H9 (cell line): ENCODE measurements at regions not wholly inside any gene's neighbourhood (a gene's known extent, or its start where the extent isn't known, plus 50 kb on each side); places are given as distances from the start of the nearest gene placed in this dataset.

Experiments
- DNase-seq: peaks from one replicate; pipeline ENCODE4 v3.0.0-alpha.2; 2017
- H2AFZ ChIP-seq: one replicate; pipeline ENCODE4 v1.6.1; 2013; ENCODE audit warnings: mild to moderate bottlenecking, low read length, control low read depth, moderate library complexity
- H2AK5ac ChIP-seq: 2 replicates; pipeline ENCODE4 v1.6.1; 2013; ENCODE audit warnings: low read length, control low read depth, mixed read lengths; ENCODE audit not compliant: insufficient read length
- H2BK120ac ChIP-seq: one replicate; pipeline ENCODE4 v1.6.1; 2013; ENCODE audit warnings: low read depth, mild to moderate bottlenecking, low read length, control low read depth, inconsistent platforms; ENCODE audit not compliant: poor library complexity, severe bottlenecking
- H2BK12ac ChIP-seq: 2 replicates; pipeline ENCODE4 v1.6.1; 2013; ENCODE audit warnings: low read length, control low read depth, mixed read lengths, low read depth; ENCODE audit not compliant: insufficient read length
- H2BK15ac ChIP-seq: 2 replicates; pipeline ENCODE4 v1.6.1; 2013; ENCODE audit warnings: low read depth, low read length, control low read depth
- H2BK20ac ChIP-seq: one replicate; pipeline ENCODE4 v1.6.1; 2013; ENCODE audit warnings: low read depth, mild to moderate bottlenecking, low read length, control low read depth, inconsistent platforms; ENCODE audit not compliant: poor library complexity, severe bottlenecking
- H2BK5ac ChIP-seq: 2 replicates; pipeline ENCODE4 v1.6.1; 2013; ENCODE audit warnings: low read length, control low read depth, mixed read lengths; ENCODE audit not compliant: insufficient read length
- H3K14ac ChIP-seq: 2 replicates; pipeline ENCODE4 v1.6.1; 2013; ENCODE audit warnings: low read length, control low read depth; ENCODE audit not compliant: insufficient read depth
- H3K18ac ChIP-seq: 2 replicates; pipeline ENCODE4 v1.6.1; 2013; ENCODE audit warnings: low read depth, mild to moderate bottlenecking, mixed read lengths, low read length, control low read depth; ENCODE audit not compliant: insufficient read length
- H3K23ac ChIP-seq: 2 replicates; pipeline ENCODE4 v1.6.1; 2013; ENCODE audit warnings: low read length, control low read depth, mixed read lengths, low read depth; ENCODE audit not compliant: insufficient read length
- H3K23me2 ChIP-seq: 2 replicates; pipeline ENCODE4 v1.6.1; 2013; ENCODE audit warnings: low read depth, mild to moderate bottlenecking, mixed read lengths, low read length, control low read depth; ENCODE audit not compliant: insufficient read length, poor library complexity, severe bottlenecking
- H3K27ac ChIP-seq: 2 replicates; pipeline ENCODE4 v1.5.1; 2013; ENCODE audit warnings: low read length, control low read depth, mixed read lengths, low read depth; ENCODE audit not compliant: insufficient read length
- H3K27me3 ChIP-seq: 2 replicates; pipeline ENCODE4 v1.6.1; 2013; ENCODE audit warnings: low read length, control low read depth, inconsistent platforms; ENCODE audit not compliant: insufficient read depth
- H3K4ac ChIP-seq: 2 replicates; pipeline ENCODE4 v1.6.1; 2013; ENCODE audit warnings: low read depth, mild to moderate bottlenecking, control low read depth, inconsistent platforms, low read length, moderate library complexity
- H3K4me1 ChIP-seq: 2 replicates; pipeline ENCODE4 v1.6.1; 2013; ENCODE audit warnings: low read length, control low read depth, inconsistent platforms; ENCODE audit not compliant: insufficient read depth
- H3K4me2 ChIP-seq: 2 replicates; pipeline ENCODE4 v1.6.1; 2013; ENCODE audit warnings: low read length, control low read depth, mixed read lengths; ENCODE audit not compliant: insufficient read length, insufficient read depth
- H3K56ac ChIP-seq: 2 replicates; pipeline ENCODE4 v1.6.1; 2013; ENCODE audit warnings: low read depth, mild to moderate bottlenecking, mixed read lengths, low read length, control low read depth; ENCODE audit not compliant: insufficient read length
- H3K79me1 ChIP-seq: 2 replicates; pipeline ENCODE4 v1.6.1; 2013; ENCODE audit warnings: low read depth, mild to moderate bottlenecking, moderate library complexity, low read length, control low read depth, inconsistent platforms; ENCODE audit not compliant: insufficient read depth, poor library complexity, severe bottlenecking
- H3K79me2 ChIP-seq: 2 replicates; pipeline ENCODE4 v1.6.1; 2013; ENCODE audit warnings: low read length, control low read depth, inconsistent platforms; ENCODE audit not compliant: insufficient read depth
- H3K9ac ChIP-seq: 2 replicates; pipeline ENCODE4 v1.6.1; 2013; ENCODE audit warnings: low read length, control low read depth, mixed read lengths; ENCODE audit not compliant: insufficient read length; ENCODE audit errors: extremely low read depth
- H3K9me3 ChIP-seq: one replicate; pipeline ENCODE4 v1.6.1; 2013; ENCODE audit warnings: low read depth, low read length, inconsistent platforms; ENCODE audit not compliant: control insufficient read depth
- H3T11ph ChIP-seq: one replicate; pipeline ENCODE4 v1.6.1; 2013; ENCODE audit warnings: mild to moderate bottlenecking, low read length, control low read depth, inconsistent platforms
- H4K20me1 ChIP-seq: one replicate; pipeline ENCODE4 v1.6.1; 2013; ENCODE audit not compliant: control insufficient read depth, insufficient read length, insufficient read depth
- H4K5ac ChIP-seq: 2 replicates; pipeline ENCODE4 v1.6.1; 2013; ENCODE audit warnings: low read depth, mild to moderate bottlenecking, mixed read lengths, low read length, control low read depth; ENCODE audit not compliant: insufficient read length
- H4K8ac ChIP-seq: replicated peaks from 2 replicates; pipeline ENCODE4 v1.6.1; 2013; ENCODE audit warnings: low read length, control low read depth, mixed read lengths, low read depth; ENCODE audit not compliant: insufficient read length
- H4K91ac ChIP-seq: 2 replicates; pipeline ENCODE4 v1.6.1; 2013; ENCODE audit warnings: low read depth, mild to moderate bottlenecking, moderate library complexity, mixed read lengths, low read length, control low read depth; ENCODE audit not compliant: insufficient read length
- H3K27ac Mint-ChIP-seq, 3 experiments: 2 replicates in 2 of 3; 3 replicates in 1 of 3; pipeline ENCODE4 v1.8.0; 2020 to 2021; ENCODE audit warnings: mixed read lengths in 3 of 3, mild to moderate bottlenecking in 1 of 3, moderate library complexity in 1 of 3
- H3K27me3 Mint-ChIP-seq: 2 replicates; pipeline ENCODE4 v1.8.0; 2021; ENCODE audit warnings: low read depth, mild to moderate bottlenecking, moderate library complexity, mixed read lengths
- H3K36me3 Mint-ChIP-seq, 3 experiments: 2 replicates in 2 of 3; 3 replicates in 1 of 3; pipeline ENCODE4 v1.8.0; 2020 to 2021; ENCODE audit warnings: low read depth in 3 of 3, mixed read lengths in 3 of 3; ENCODE audit not compliant: insufficient read depth in 1 of 3
- H3K4me1 Mint-ChIP-seq, 2 experiments: 2 replicates each; pipeline ENCODE4 v1.8.0; 2020; ENCODE audit warnings: mixed read lengths in 2 of 2
- H3K4me3 Mint-ChIP-seq, 2 experiments: 2 replicates in 1 of 2; 3 replicates in 1 of 2; pipeline ENCODE4 v1.8.0; 2020 to 2021; ENCODE audit warnings: mild to moderate bottlenecking in 2 of 2, mixed read lengths in 2 of 2, moderate library complexity in 1 of 2
- H3K9me3 Mint-ChIP-seq, 2 experiments: 2 replicates in 1 of 2; 3 replicates in 1 of 2; pipeline ENCODE4 v1.8.0; 2020; ENCODE audit warnings: mild to moderate bottlenecking in 2 of 2, mixed read lengths in 2 of 2, moderate library complexity in 1 of 2
- CTCF ChIP-seq: fragments of 200-600 bp; sonication (generic); conservative IDR thresholded peaks from 3 replicates; pipeline ENCODE4 v1.8.0; 2021; ENCODE audit warnings: antibody characterized with exemption, mild to moderate bottlenecking
- WGBS: extraction: QIAGEN DNeasy Blood & Tissue Kit; methylation state at CpG from one replicate; pipeline ENCODE4 v1.1.7; 2013; ENCODE audit warnings: missing lambda C conversion rate, low lambda C conversion rate, mixed read lengths; ENCODE audit not compliant: insufficient read length; ENCODE audit errors: extremely low coverage; 5-methylcytosine and 5-hydroxymethylcytosine counted together

- no CpG with 5 or more reads among the region's 2 CpGs for WGBS
- no peak overlapping the region for H2BK5ac ChIP-seq
- H2BK15ac ChIP-seq: no peak overlapping the region
- no peak overlapping the region for H3K27ac ChIP-seq
- no peak overlapping the region for H4K5ac ChIP-seq
- no peak overlapping the region for H2AK5ac ChIP-seq
- H3K9me3 Mint-ChIP-seq: no peaks in the 10 kb centered on the region
- H2BK120ac ChIP-seq: no peak overlapping the region
- no peaks in the 10 kb centered on the region for H3K79me2 ChIP-seq
- H3T11ph ChIP-seq: no peak overlapping the region
- H2BK20ac ChIP-seq: no peak overlapping the region
- H3K27me3 ChIP-seq: no peaks in the 10 kb centered on the region
- no peak overlapping the region for H4K8ac ChIP-seq
- H3K79me1 ChIP-seq: no peaks in the 10 kb centered on the region
- no peaks in the 10 kb centered on the region for H4K20me1 ChIP-seq
- no peak overlapping the region for H3K18ac ChIP-seq
- H2BK12ac ChIP-seq: no peak overlapping the region
- H3K27ac Mint-ChIP-seq: no peak overlapping the region
- no peak for DNase-seq
- no peak overlapping the region for H3K14ac ChIP-seq
- peaks cover 0 to 3% of the 10 kb centered on the region in 2 experiments; a peak in 1 of 4 replicates for H3K4me1 Mint-ChIP-seq
- no peak overlapping the region for H3K9ac ChIP-seq
- no peak for TF ChIP-seq CTCF
- no peak overlapping the region for H3K4me2 ChIP-seq
- H3K27me3 Mint-ChIP-seq: no peaks in the 10 kb centered on the region
- no peak overlapping the region for H3K4ac ChIP-seq
- no peaks in the 10 kb centered on the region for H3K4me1 ChIP-seq
- no peaks in the 10 kb centered on the region for H3K36me3 Mint-ChIP-seq
- no peaks in the 10 kb centered on the region for H3K23me2 ChIP-seq
- no peaks in the 10 kb centered on the region for H3K9me3 ChIP-seq
- H4K91ac ChIP-seq: no peak overlapping the region
- H3K56ac ChIP-seq: no peak overlapping the region
- no peak overlapping the region for H3K23ac ChIP-seq
- H2AFZ ChIP-seq: no peak overlapping the region
- H3K4me3 Mint-ChIP-seq: no peak overlapping the region
These were observed 486.3 kb downstream of the TTLL7 start for GRCh38 chr1:83512373-83513193.
